Hematopoietic multipotent progenitor cell treated with erythropoietin and hydrocortisone succinate and interleukin-3 and kit ligand, for 17 days (in vitro differentiated cells): ENCODE measurements at regions not wholly inside any gene's neighbourhood (a gene's known extent, or its start where the extent isn't known, plus 50 kb on each side); places are given as distances from the start of the nearest gene placed in this dataset.

Experiments
- DNase-seq: peaks from one replicate; pipeline ENCODE4 v3.0.0-alpha.2; 2015; ENCODE audit warnings: low spot score

DNA sequence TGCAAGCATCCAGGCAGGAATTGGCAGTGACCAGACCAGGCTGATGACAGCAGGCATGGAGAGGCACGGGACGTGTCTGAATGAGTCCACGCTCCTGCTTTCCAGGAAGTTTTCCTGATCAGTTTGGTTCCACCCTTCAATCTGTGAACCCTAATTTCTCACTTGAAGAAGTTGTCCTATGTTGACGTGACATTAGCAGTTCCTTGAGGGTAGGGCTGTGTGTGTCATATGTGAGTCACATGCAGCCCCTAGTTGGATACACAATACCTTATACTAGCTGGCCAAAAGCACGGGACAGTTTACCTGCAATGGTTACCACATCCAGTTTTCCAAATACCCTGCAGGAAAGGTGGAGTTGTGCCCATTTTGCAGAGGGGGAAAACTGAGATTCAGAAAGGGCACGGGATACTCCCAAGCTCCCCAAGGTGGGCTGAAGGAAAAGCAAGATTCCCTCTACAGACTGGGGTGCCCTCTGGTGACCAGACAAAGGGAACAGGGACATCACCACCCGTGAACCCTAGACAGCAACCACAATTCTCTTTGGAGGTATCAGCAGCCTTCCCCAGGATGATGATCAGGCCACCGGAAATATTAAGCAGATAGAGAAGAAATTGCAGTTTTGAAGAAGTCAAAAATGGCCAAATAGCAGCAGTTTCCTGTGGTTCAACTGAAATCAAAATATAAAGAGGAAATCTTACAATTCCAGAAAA is 194.5 kb downstream of the PHETA1 start:
- DNase-seq: no peak

- DNase-seq: no peak
These were observed 195.1 kb downstream of the PHETA1 start for GRCh38 chr12:111173836-111174235.

GRCh38 chr12:111173391-111173790 is 195.5 kb downstream of the PHETA1 start:
- no peak for DNase-seq

DNA sequence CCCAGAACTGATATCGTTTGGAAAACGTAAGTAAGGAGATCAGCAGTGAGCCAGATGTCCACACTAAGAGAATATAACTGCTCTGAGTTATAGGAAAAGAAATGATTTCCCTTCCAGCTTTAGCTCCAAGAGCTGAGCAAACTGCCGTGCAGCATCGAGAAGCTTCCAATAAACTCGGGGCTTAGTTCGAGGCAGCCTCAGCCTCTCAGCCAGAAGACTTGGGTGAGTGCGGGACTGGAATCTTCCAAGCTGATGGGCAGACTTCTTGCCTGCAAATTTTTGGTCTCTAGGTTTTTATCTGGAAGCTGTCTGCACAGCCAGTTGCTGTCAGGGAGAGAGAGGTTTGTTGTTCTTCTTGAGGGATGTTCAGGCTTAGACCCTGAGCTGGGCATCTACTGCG is 196.1 kb downstream of the PHETA1 start:
- DNase-seq: no peak

- DNase-seq: no peak
These were observed 197.1 kb downstream of the PHETA1 start for GRCh38 chr12:111171832-111172231.

DNA sequence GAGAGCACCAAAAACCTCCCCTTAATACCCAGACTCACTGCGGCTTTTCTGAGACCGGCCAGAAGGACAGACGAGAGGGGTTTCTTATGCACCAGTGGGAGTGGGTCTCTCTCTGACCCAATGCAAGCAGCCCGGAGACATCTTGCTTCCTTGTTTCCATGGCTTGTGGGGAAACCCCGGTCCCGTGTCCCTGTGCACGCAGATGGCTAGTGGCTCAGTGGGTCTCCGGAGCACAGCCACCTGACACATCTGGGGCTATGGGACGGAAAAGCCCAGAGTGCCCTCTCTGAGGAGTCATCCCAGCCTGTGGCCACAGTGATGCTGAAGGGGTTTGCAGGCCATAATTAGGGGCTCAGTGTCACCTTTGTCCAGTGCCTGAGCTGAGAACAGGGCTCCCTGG is 197.6 kb downstream of the PHETA1 start:
- no peak for DNase-seq

DNA sequence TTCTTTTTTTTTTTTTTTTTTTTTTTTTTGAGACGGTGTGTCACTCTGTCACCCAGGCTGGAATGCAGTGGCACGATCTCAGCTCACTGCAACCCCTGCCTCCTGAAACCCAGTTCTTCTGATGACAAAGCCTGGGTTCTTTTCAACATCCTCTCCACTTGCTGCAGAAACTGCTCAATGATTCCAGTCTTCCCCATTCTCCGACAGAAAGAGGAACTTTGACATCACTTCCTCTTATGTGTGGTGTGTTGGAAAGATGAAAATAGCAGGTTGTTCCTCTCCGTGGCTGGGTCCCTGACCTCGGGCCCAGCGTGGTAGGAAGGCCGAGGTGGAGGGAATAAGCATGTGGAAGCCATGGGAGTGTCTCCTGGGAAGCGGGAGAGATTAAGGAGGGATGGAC is 198.4 kb downstream of the PHETA1 start:
- no peak for DNase-seq

DNA sequence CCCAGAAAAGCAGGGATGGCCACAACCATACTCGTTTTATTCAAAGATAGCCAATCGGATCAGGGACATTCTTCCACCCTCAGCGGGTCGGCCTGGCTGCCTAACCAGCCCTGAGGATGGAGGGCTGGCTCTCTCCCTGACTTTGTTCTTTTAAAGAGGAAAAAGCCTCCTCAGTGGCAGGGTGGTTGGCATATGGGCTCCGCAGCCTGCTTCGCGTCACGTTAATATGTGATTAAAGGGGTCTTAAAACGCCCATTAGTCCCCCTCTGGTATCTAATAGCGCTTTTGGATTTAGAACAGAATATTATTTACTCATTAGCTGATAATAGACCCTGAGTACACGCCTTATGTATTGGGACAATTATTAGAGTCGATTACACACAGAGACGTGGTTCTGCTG is 199.4 kb downstream of the PHETA1 start:
- DNase-seq: no peak

DNA sequence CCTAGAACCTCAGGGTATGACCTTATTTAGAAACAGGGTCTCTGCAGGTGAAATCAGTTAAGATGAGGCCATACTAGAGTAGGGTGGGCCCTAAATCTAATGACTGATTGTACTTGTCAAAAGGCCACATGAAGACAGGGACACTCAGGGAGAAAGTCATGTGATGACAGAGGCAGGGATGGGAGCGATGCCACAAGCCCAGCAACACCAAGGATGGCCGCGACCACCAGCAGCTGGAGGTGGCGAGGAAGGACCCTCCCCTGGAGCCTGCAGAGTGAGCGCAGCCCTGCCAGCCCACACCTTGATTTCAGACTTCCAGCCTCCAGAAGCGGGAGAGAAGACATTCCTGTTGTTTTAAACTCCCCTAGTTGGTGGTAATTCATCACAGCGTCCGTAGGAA is 199.9 kb downstream of the PHETA1 start:
- no peak for DNase-seq

DNA sequence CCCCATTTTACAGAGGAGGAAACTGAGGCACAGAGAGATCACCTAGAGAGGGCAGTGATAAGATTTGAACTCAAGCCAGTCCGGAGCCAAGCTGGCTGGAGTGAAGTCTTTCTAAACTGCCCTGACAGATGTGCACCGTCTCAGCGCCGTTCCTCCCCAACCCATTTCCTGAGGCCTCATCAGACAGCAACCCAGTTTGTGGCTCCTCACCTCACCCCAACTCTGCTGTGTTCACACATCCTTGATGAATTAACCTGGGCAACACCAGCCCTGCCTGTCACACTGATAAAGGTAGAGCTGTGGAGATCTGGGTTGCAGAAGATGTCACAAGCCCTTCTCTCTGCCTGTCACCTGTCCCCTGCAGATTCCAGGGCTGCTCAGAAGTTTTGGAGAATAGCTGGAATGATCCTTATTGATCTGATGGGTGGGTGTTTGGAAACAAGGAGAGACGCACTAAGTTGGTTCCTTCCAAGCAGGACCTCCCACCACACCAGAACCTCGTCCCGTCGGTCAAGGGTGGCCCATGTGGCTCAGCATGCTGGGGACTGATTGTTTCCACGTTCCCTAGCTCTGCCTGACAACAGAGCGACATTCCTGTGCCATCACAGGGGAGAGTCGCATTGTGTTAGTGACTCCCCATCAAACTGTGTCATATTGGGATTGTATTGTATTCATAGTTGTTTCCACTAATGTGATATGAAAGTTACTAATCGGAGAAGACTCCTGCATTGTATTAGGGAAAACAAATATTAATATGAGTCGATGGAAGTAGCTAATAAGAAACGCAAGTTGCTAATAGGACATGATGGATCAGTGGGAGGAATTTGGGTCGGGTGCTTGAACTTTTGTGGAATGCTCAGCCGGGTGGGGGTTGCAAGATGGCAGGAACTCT is 200.6 kb downstream of the PHETA1 start:
- DNase-seq: no peak

GRCh38 chr12:111166779-111167540 is 201.9 kb downstream of the PHETA1 start:
- DNase-seq: no peak

DNA sequence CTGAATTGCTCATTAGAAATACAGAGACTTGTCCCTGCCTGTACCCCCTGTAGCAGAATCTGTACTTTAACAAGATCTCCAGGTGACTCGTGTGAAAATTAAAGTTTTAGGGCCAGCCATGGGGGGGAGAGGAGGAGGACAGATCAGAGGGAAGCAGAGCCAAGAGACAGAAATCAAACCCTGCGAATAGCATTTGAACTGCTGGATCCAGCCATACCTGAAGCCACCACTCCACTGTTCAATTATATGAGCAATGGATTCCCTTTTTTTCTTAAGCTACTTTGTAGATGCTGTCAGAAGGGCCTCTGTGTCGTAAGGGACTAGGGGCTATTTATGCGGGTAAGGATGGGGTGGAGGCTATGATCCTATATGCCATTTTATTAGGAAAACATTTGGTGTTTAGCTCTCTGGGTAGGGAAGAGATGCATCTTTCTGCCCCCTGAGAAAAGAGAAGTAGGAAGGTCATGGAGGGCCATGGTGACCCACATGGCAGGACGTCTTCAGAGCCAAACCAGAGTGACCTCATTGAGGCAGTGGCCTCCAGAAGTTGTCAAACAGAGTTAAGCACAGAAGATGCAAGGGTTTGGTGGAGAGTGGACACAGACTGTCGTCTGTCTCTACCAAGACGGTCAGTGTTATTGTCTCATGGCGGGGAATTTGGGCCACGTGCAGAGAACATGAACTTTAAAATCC is 203.9 kb downstream of the PHETA1 start:
- DNase-seq: no peak

- DNase-seq: no peak
These were observed 205.5 kb downstream of the PHETA1 start for GRCh38 chr12:111163422-111163821.

DNA sequence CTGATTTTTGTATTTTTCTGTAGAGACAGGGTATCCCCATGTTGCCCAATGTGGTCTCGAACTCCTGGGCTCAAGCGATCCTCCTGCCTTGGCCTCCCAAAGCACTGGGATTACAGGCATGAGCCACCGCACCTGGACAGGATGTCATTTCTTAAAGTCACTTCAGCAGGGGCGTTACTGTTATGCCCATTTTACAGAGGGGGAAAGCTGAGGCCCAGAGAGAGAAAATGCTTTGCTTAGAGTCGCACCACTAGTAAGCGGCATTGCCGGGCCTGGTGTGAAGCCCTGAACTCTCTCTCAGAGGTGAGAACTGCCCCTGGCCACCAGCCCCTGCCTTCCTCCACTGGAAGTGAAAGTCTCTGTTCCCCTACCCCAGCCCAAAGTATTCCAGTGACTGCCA is 207.0 kb downstream of the PHETA1 start:
- DNase-seq: no peak

GRCh38 chr12:111160350-111161241 is 208.3 kb downstream of the PHETA1 start:
- DNase-seq: no peak

DNA sequence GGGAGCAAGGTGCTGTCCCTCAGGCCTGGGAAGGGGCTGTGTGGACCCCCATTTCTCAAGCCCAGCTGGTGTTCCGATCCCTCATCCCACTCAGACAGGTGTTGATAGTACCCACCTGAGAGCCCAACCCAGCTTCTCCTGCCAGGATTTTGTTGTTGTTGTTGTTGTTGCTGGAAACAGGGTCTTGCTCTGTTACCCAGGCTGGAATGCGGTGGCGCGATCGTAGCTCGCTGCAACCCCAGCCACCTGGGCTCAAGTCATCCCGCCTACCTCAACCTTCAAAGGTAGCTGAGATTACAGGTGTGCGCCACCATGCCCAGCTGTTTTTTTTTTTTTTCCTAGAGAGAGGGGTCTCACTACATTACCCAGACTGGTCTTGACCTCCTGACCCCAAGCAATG is 209.9 kb downstream of the PHETA1 start:
- DNase-seq: no peak

DNA sequence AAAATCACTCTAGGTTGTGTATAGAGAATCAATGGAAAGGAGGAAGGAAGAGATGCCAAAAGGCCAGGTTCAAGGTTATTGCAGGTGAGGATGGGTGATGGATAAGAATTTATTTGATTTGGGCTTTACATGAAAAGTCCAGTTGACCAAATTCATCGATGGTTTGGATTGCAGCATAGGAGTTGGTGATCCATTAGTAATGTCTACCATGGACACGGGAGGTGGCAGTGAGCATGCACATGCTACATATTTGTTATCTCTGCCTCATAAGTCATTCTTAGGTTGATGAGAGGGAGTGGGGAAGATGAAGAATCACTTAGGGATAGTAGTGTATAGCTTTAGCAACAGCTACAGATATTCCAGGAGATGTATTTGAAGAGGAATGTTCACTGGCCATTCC is 211.4 kb downstream of the PHETA1 start:
- DNase-seq: no peak

- no peak for DNase-seq
These were observed 212.6 kb downstream of the PHETA1 start for GRCh38 chr12:111156304-111156703.

- no peak for DNase-seq
These were observed 213.4 kb downstream of the PHETA1 start for GRCh38 chr12:111155521-111155920.

DNA sequence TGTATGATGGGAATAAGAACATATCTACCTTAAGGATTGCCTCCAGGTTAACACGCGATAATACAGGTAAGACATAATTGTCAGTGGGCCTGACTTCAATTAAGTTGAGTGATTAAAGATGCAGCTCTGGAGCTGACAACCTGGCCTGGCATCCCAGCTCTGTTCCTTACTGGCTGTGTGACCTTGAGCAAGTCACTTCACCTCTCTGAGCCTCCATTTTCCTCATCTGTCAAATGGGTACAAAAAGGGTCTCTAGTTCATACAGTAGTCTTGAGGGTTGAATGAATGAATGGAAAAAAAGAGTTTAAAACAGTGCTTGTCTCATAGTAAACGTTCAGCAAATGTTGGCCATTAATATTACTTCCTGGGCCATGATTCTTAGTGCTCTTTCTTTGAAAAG is 213.9 kb downstream of the PHETA1 start:
- no peak for DNase-seq
